ENCODE measurements at regions not wholly inside any gene's neighbourhood (a gene's known extent, or its start where the extent isn't known, plus 50 kb on each side); places are given as distances from the start of the nearest gene placed in this dataset.
"Not testable (repeated sequence)": the region's sequence is repeated elsewhere in the genome, so short reads cannot be mapped to it uniquely, and the experiment has no call there.

DNA sequence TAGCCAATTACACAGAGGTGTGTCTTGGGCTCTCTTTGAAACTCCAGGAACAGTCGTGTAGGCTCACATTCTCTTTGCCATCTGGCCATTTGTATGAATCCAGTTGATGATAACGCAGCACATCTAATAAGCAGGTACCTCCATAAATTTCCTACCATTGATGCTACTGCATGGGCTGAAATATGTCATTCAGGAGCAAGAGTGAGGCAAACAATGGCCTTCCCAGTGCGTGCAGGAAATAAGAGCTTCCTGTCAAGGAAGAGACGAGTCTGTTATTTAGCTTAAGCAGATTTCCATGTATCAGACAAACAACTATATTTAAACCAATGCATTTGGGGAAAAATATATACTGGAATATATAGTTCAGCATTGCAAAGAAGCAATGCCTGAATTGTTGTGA lies 102.1 kb upstream of the MXRA5 start:
- TF ChIP-seq, protein P1, sequence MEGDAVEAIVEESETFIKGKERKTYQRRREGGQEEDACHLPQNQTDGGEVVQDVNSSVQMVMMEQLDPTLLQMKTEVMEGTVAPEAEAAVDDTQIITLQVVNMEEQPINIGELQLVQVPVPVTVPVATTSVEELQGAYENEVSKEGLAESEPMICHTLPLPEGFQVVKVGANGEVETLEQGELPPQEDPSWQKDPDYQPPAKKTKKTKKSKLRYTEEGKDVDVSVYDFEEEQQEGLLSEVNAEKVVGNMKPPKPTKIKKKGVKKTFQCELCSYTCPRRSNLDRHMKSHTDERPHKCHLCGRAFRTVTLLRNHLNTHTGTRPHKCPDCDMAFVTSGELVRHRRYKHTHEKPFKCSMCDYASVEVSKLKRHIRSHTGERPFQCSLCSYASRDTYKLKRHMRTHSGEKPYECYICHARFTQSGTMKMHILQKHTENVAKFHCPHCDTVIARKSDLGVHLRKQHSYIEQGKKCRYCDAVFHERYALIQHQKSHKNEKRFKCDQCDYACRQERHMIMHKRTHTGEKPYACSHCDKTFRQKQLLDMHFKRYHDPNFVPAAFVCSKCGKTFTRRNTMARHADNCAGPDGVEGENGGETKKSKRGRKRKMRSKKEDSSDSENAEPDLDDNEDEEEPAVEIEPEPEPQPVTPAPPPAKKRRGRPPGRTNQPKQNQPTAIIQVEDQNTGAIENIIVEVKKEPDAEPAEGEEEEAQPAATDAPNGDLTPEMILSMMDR (IDR thresholded peaks at IDR 0.05; ENCODE audit: unreplicated experiment), result no peak
- no peak overlapping the region for H3K4me3 Mint-ChIP-seq (ENCODE audit: unreplicated experiment)
- peaks cover 2% of the 10 kb centered on the region for H3K27me3 Mint-ChIP-seq (ENCODE audit: unreplicated experiment)
- H3K9me3 Mint-ChIP-seq (ENCODE audit: unreplicated experiment), result no peaks in the 10 kb centered on the region
- H3K27ac Mint-ChIP-seq (ENCODE audit: unreplicated experiment), result peak overlapping the region; percentile 92
- peaks cover 3% of the 10 kb centered on the region for H3K36me3 Mint-ChIP-seq (ENCODE audit: low read depth, unreplicated experiment)
- no peak for DNase-seq (ENCODE audit: low spot score)
- H3K4me1 Mint-ChIP-seq (ENCODE audit: unreplicated experiment), result peaks cover 25% of the 10 kb centered on the region

DNA sequence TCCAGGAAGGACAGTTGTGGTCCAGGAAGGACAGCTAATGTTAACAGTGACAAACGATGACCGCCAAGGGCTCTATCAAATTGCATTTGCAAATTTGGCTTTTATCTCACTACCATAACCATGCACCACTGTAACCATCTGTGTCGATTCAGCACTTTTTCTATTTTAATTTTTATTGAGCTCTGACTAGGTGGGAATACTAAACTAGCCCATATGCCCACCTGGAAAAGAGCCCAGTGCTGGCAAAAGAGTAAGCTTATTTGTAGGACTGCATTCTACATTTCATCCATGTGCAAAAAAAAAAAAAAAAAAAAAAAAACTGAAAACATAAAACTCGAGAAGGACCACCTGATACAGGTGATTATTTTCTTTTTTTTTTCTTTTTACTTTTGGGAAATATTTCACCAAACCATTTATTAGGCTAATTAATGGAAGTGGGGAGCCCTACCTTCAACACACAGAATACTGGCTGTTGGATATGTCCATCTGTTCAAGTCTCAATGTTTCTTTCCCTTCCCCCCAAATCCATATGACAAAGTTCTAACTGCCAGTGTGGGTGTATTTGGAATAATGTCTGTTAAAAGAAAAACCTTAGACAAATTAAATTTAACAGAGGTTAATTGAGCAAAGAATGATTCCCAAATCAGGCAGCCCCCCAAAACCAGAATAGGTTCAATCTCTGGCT lies 99.5 kb upstream of the MXRA5 start:
- no peak overlapping the region for H3K27ac Mint-ChIP-seq (ENCODE audit: unreplicated experiment)
- TF ChIP-seq, protein P1 (IDR thresholded peaks at IDR 0.05; ENCODE audit: unreplicated experiment), result no peak
- peaks cover 3% of the 10 kb centered on the region for H3K36me3 Mint-ChIP-seq (ENCODE audit: low read depth, unreplicated experiment)
- peaks cover 25% of the 10 kb centered on the region for H3K4me1 Mint-ChIP-seq (ENCODE audit: unreplicated experiment)
- H3K4me3 Mint-ChIP-seq (ENCODE audit: unreplicated experiment), result no peak overlapping the region
- no peak for DNase-seq (ENCODE audit: low spot score)
- no peaks in the 10 kb centered on the region for H3K9me3 Mint-ChIP-seq (ENCODE audit: unreplicated experiment)
- peaks cover 2% of the 10 kb centered on the region for H3K27me3 Mint-ChIP-seq (ENCODE audit: unreplicated experiment)

DNA sequence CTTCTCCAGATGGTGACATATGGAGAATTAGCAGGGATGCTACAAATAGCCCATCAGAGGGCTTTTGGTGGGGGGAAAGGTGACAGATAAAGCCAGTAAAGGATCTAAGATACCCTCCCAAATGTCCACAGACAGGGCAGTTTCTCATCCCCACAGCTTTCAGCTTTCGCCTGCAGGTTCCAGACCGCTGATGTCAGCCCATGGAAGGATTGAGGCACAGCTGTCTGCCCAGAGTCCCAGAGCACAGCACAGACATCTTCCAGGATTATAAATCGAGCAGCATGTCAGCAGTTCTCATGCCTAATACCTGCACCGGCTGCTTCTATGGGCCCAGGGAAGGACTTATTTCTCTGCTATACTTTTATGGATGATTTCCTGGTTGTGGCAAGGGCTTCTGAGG lies 96.7 kb upstream of the MXRA5 start:
- no peaks in the 10 kb centered on the region for H3K27me3 Mint-ChIP-seq (ENCODE audit: unreplicated experiment)
- TF ChIP-seq, protein P1 (IDR thresholded peaks at IDR 0.05; ENCODE audit: unreplicated experiment), result no peak
- H3K27ac Mint-ChIP-seq (ENCODE audit: unreplicated experiment), result no peak overlapping the region
- no peaks in the 10 kb centered on the region for H3K36me3 Mint-ChIP-seq (ENCODE audit: low read depth, unreplicated experiment)
- no peak overlapping the region for H3K4me3 Mint-ChIP-seq (ENCODE audit: unreplicated experiment)
- DNase-seq (ENCODE audit: low spot score), result no peak
- H3K4me1 Mint-ChIP-seq (ENCODE audit: unreplicated experiment), result peaks cover 7% of the 10 kb centered on the region
- no peaks in the 10 kb centered on the region for H3K9me3 Mint-ChIP-seq (ENCODE audit: unreplicated experiment)

DNA sequence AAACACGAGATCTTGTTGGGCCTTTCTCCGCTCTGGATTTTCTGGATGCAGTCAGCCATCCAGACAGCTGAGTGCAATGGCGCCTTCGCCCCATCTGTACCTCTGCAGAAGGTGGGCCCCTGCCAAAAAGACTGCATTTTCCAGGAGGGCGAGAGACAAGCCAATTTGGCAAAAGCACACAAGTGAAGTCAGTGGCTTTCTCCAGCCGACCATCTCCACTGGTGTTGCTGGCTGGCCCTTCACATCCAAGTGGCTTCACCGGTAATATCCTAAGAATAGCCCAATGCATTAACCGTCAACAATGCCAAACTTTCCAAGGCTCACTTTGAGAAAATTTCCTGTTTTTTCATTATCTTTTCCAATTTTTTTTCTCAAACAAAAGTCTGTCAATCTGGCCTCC lies 96.2 kb upstream of the MXRA5 start:
- H3K9me3 Mint-ChIP-seq (ENCODE audit: unreplicated experiment), result no peaks in the 10 kb centered on the region
- no peak overlapping the region for H3K4me3 Mint-ChIP-seq (ENCODE audit: unreplicated experiment)
- no peak for DNase-seq (ENCODE audit: low spot score)
- no peaks in the 10 kb centered on the region for H3K27me3 Mint-ChIP-seq (ENCODE audit: unreplicated experiment)
- H3K36me3 Mint-ChIP-seq (ENCODE audit: low read depth, unreplicated experiment), result no peaks in the 10 kb centered on the region
- no peak overlapping the region for H3K27ac Mint-ChIP-seq (ENCODE audit: unreplicated experiment)
- TF ChIP-seq, protein P1 (IDR thresholded peaks at IDR 0.05; ENCODE audit: unreplicated experiment), result no peak
- peaks cover 3% of the 10 kb centered on the region for H3K4me1 Mint-ChIP-seq (ENCODE audit: unreplicated experiment)

DNA sequence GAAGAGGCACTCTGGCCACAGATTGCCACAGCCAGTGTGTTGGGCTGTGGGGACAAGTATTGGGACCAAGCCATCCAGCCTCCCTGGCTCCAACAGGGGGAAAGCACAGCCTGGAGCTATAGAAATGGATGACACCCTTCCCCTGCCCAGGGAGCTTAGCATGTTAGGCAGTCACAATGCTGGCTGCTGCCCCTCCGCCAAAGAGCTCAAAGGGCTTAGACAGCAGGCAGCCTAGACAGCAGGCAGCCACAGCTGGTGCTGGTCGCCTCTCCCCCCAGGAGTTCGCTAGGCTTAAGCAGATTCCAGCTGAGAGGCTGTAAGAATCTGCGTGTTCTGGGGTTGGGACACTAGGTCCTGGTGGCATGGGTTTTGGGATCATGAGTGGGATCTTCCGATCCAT lies 94.5 kb upstream of the MXRA5 start:
- Mint-ChIP-seq H3K27ac (ENCODE audit: unreplicated experiment) (no peak overlapping the region), H3K4me3 (ENCODE audit: unreplicated experiment) (no peak overlapping the region), H3K4me1 (ENCODE audit: unreplicated experiment) (peaks cover 3% of the 10 kb centered on the region), H3K9me3 (ENCODE audit: unreplicated experiment) (no peaks in the 10 kb centered on the region), H3K27me3 (ENCODE audit: unreplicated experiment) (no peaks in the 10 kb centered on the region), H3K36me3 (ENCODE audit: low read depth, unreplicated experiment) (no peaks in the 10 kb centered on the region)
- no peak for DNase-seq (ENCODE audit: low spot score)
- TF ChIP-seq, protein P1 (IDR thresholded peaks at IDR 0.05; ENCODE audit: unreplicated experiment), result no peak

DNA sequence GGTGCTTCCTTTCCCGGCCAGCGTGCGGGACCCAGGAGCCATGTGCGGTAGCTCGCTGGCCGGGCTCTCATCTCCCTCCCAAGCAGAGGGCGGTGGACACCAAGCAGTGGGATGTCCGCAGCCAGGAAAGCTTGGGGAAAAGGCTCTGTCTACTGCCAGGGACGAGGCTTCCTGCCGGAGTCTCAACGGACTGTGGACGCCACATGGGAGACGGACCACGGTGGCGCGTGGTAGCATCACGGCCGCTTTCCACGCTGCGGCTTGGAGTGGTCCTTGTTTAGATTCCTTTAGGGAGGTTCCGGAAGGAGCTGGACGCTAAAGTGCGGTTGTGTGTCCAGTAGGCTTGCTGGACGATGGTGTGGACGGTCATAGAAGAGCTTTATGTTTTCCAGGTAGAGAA lies 89.5 kb upstream of the MXRA5 start:
- H3K27me3 Mint-ChIP-seq (ENCODE audit: unreplicated experiment), result not testable (repeated sequence)

More for the DNA sequence above, 89.5 kb upstream of the MXRA5 start:
- not testable (repeated sequence) for H3K9me3 Mint-ChIP-seq (ENCODE audit: unreplicated experiment); DNase-seq (ENCODE audit: low spot score); H3K36me3 Mint-ChIP-seq (ENCODE audit: low read depth, unreplicated experiment); H3K27ac Mint-ChIP-seq (ENCODE audit: unreplicated experiment); H3K4me3 Mint-ChIP-seq (ENCODE audit: unreplicated experiment); H3K4me1 Mint-ChIP-seq (ENCODE audit: unreplicated experiment)

Data from endothelial cell (in vitro differentiated cells).